Neural progenitor cell (in vitro differentiated cells): ENCODE measurements at regions not wholly inside any gene's neighbourhood (a gene's known extent, or its start where the extent isn't known, plus 50 kb on each side); places are given as distances from the start of the nearest gene placed in this dataset.

Experiments used
- DNase-seq: peaks from one replicate; pipeline ENCODE4 v3.0.0-alpha.2; 2016; ENCODE audit warnings: low spot score
- H2AFZ ChIP-seq: fragments of 200-600 bp; sonication (generic); replicated peaks from 2 replicates; pipeline ENCODE4 v1.6.1; 2016; ENCODE audit warnings: antibody characterized with exemption
- H3F3A ChIP-seq: fragments of 200-600 bp; sonication (generic); 2 replicates; pipeline ENCODE4 v1.6.1; 2016; ENCODE audit warnings: antibody characterized with exemption, low read depth
- H3K27ac ChIP-seq: fragments of 200-600 bp; sonication (generic); 2 replicates; pipeline ENCODE4 v1.5.1; 2016; ENCODE audit warnings: mild to moderate bottlenecking
- H3K27me3 ChIP-seq: fragments of 200-600 bp; sonication (generic); 2 replicates; pipeline ENCODE4 v1.6.1; 2016; ENCODE audit warnings: mild to moderate bottlenecking, moderate library complexity
- H3K36me3 ChIP-seq: fragments of 200-600 bp; sonication (generic); 2 replicates; pipeline ENCODE4 v1.5.1; 2016
- H3K4me1 ChIP-seq: fragments of 200-600 bp; sonication (generic); 2 replicates; pipeline ENCODE4 v1.6.1; 2016; ENCODE audit warnings: mixed run types
- H3K4me2 ChIP-seq: fragments of 200-600 bp; sonication (generic); 2 replicates; pipeline ENCODE4 v1.6.1; 2016
- H3K4me3 ChIP-seq: fragments of 200-600 bp; sonication (generic); 2 replicates; pipeline ENCODE4 v1.5.1; 2016
- H3K79me2 ChIP-seq: fragments of 200-600 bp; sonication (generic); 2 replicates; pipeline ENCODE4 v1.6.1; 2016; ENCODE audit warnings: low read depth
- H3K9ac ChIP-seq: fragments of 200-600 bp; sonication (generic); 2 replicates; pipeline ENCODE4 v1.6.1; 2016
- H3K9me3 ChIP-seq: fragments of 200-600 bp; sonication (generic); 2 replicates; pipeline ENCODE4 v1.5.1; 2016; ENCODE audit warnings: low read depth
- H4K20me1 ChIP-seq: fragments of 200-600 bp; sonication (generic); 2 replicates; pipeline ENCODE4 v1.6.1; 2016; ENCODE audit warnings: low read depth
- H3K27ac Mint-ChIP-seq: 3 replicates; pipeline ENCODE4 v1.8.0; 2021; ENCODE audit warnings: mixed read lengths
- H3K27me3 Mint-ChIP-seq: 2 replicates; pipeline ENCODE4 v1.8.0; 2022; ENCODE audit warnings: low read depth, mild to moderate bottlenecking, inconsistent platforms, moderate library complexity, mixed read lengths; ENCODE audit not compliant: insufficient read depth
- H3K36me3 Mint-ChIP-seq: 3 replicates; pipeline ENCODE4 v1.8.0; 2021; ENCODE audit warnings: mixed read lengths
- H3K4me1 Mint-ChIP-seq: 3 replicates; pipeline ENCODE4 v1.8.0; 2021; ENCODE audit warnings: mixed read lengths
- H3K4me3 Mint-ChIP-seq: 3 replicates; pipeline ENCODE4 v1.8.0; 2021; ENCODE audit warnings: mild to moderate bottlenecking, moderate library complexity, mixed read lengths
- H3K9me3 Mint-ChIP-seq: 3 replicates; pipeline ENCODE4 v1.8.0; 2020; ENCODE audit warnings: mixed read lengths
- CTCF ChIP-seq: fragments of 200-600 bp; sonication (generic); IDR thresholded peaks from 2 replicates; pipeline ENCODE4 v1.5.1; 2017; ENCODE audit warnings: antibody characterized with exemption, mild to moderate bottlenecking
- EZH2 ChIP-seq: fragments of 200-600 bp; sonication (generic); IDR thresholded peaks from 2 replicates; pipeline ENCODE4 v1.6.1; 2017; ENCODE audit warnings: antibody characterized with exemption, mild to moderate bottlenecking, moderate library complexity
- EZH2phosphoT487 ChIP-seq: fragments of 200-600 bp; sonication (generic); IDR thresholded peaks from 2 replicates; pipeline ENCODE4 v1.6.1; 2017; ENCODE audit warnings: antibody characterized with exemption

- H3K4me1 Mint-ChIP-seq: peaks cover 8% of the 10 kb centered on the region
- no peak for DNase-seq
- H3K4me2 ChIP-seq: no peak overlapping the region
- H3K9ac ChIP-seq: no peak overlapping the region
- no peak overlapping the region for H3K27ac Mint-ChIP-seq
- TF ChIP-seq EZH2phosphoT487 (no peak), EZH2 (no peak), CTCF (no peak)
- no peak overlapping the region for H3K4me3 Mint-ChIP-seq
- H3K4me1 ChIP-seq: peaks cover 16% of the 10 kb centered on the region
- no peaks in the 10 kb centered on the region for H3K9me3 ChIP-seq
- H3K27me3 ChIP-seq: no peaks in the 10 kb centered on the region
- no peaks in the 10 kb centered on the region for H3K36me3 Mint-ChIP-seq
- no peak overlapping the region for H3K27ac ChIP-seq
- no peak overlapping the region for H3K4me3 ChIP-seq
- H3F3A ChIP-seq: peaks cover 2% of the 10 kb centered on the region
- no peaks in the 10 kb centered on the region for H4K20me1 ChIP-seq
- no peaks in the 10 kb centered on the region for H3K36me3 ChIP-seq
- H3K27me3 Mint-ChIP-seq: no peaks in the 10 kb centered on the region
- no peaks in the 10 kb centered on the region for H3K9me3 Mint-ChIP-seq
- H2AFZ ChIP-seq: no peak overlapping the region
- H3K79me2 ChIP-seq: no peaks in the 10 kb centered on the region
These were observed 104.1 kb upstream of the BASP1 start for GRCh38 chr5:17113174-17113958.

- no peaks in the 10 kb centered on the region for H3K36me3 ChIP-seq
- TF ChIP-seq EZH2: no peak
- no peak for TF ChIP-seq EZH2phosphoT487
- TF ChIP-seq CTCF: no peak
- H2AFZ ChIP-seq: no peak overlapping the region
- H3K27me3 ChIP-seq: no peaks in the 10 kb centered on the region
- H3K9me3 ChIP-seq: no peaks in the 10 kb centered on the region
- Mint-ChIP-seq H3K4me3 (no peak overlapping the region), H3K27me3 (no peaks in the 10 kb centered on the region), H3K36me3 (no peaks in the 10 kb centered on the region), H3K27ac (no peak overlapping the region), H3K9me3 (no peaks in the 10 kb centered on the region), H3K4me1 (peaks cover 14% of the 10 kb centered on the region)
- no peak overlapping the region for H3K4me3 ChIP-seq
- H3K4me1 ChIP-seq: peaks cover 16% of the 10 kb centered on the region
- no peaks in the 10 kb centered on the region for H4K20me1 ChIP-seq
- no peak overlapping the region for H3K27ac ChIP-seq
- DNase-seq: no peak
- H3F3A ChIP-seq: peaks cover 2% of the 10 kb centered on the region
- no peak overlapping the region for H3K4me2 ChIP-seq
- no peak overlapping the region for H3K9ac ChIP-seq
- no peaks in the 10 kb centered on the region for H3K79me2 ChIP-seq
These were observed 103.2 kb upstream of the BASP1 start for GRCh38 chr5:17114233-17114632.

- H3K4me3 Mint-ChIP-seq: no peak overlapping the region
- no peak for DNase-seq
- H3K27ac ChIP-seq: no peak overlapping the region
- peaks cover 13% of the 10 kb centered on the region for H3K4me1 Mint-ChIP-seq
- peaks cover 16% of the 10 kb centered on the region for H3K4me1 ChIP-seq
- no peak overlapping the region for H2AFZ ChIP-seq
- H3K4me2 ChIP-seq: no peak overlapping the region
- no peak overlapping the region for H3K9ac ChIP-seq
- H3K36me3 ChIP-seq: no peaks in the 10 kb centered on the region
- no peak overlapping the region for H3K27ac Mint-ChIP-seq
- H3K9me3 Mint-ChIP-seq: no peaks in the 10 kb centered on the region
- H3K4me3 ChIP-seq: no peak overlapping the region
- H3K9me3 ChIP-seq: no peaks in the 10 kb centered on the region
- no peaks in the 10 kb centered on the region for H3K27me3 ChIP-seq
- no peaks in the 10 kb centered on the region for H3K27me3 Mint-ChIP-seq
- TF ChIP-seq CTCF (no peak), EZH2 (no peak), EZH2phosphoT487 (no peak)
- H3F3A ChIP-seq: peaks cover 2% of the 10 kb centered on the region
- no peaks in the 10 kb centered on the region for H3K36me3 Mint-ChIP-seq
- no peaks in the 10 kb centered on the region for H4K20me1 ChIP-seq
- H3K79me2 ChIP-seq: no peaks in the 10 kb centered on the region
These were observed 102.5 kb upstream of the BASP1 start for GRCh38 chr5:17114715-17115599.
